ENCODE measurements at regions not wholly inside any gene's neighbourhood (a gene's known extent, or its start where the extent isn't known, plus 50 kb on each side); places are given as distances from the start of the nearest gene placed in this dataset.

DNA sequence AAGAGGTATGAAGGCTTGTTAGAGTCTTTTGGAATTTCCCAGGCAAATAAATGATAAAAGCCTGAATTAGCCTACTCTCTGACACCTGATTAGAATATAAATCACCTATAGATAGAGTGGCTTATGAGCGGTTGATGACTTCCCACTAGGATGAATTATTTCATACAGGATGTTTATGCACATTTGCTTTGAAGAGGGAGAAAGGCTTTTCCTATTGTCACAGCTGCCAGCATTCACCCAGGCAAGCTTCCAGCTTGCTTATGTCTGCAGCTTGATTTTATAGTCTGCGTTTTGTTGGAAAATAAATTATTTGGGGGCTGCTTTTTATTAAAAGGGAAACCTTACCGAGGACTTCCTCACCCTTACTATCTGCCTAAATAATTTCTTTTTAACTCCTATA lies 51.3 kb upstream of the EIF2S2 start:
- Histone ChIP-seq H3K27me3 (ENCODE audit: low read depth) (no peaks in the 10 kb centered on the region), H3K4me3 (no peak overlapping the region), H3K9me3 (replicated peaks) (no peaks in the 10 kb centered on the region), H3K4me1 (no peaks in the 10 kb centered on the region), H3K27ac (replicated peaks) (no peak overlapping the region), H3K36me3 (no peaks in the 10 kb centered on the region)
- intact Hi-C loops (cut with micrococcal nuclease), result no loop called here
- TF ChIP-seq, protein P1, sequence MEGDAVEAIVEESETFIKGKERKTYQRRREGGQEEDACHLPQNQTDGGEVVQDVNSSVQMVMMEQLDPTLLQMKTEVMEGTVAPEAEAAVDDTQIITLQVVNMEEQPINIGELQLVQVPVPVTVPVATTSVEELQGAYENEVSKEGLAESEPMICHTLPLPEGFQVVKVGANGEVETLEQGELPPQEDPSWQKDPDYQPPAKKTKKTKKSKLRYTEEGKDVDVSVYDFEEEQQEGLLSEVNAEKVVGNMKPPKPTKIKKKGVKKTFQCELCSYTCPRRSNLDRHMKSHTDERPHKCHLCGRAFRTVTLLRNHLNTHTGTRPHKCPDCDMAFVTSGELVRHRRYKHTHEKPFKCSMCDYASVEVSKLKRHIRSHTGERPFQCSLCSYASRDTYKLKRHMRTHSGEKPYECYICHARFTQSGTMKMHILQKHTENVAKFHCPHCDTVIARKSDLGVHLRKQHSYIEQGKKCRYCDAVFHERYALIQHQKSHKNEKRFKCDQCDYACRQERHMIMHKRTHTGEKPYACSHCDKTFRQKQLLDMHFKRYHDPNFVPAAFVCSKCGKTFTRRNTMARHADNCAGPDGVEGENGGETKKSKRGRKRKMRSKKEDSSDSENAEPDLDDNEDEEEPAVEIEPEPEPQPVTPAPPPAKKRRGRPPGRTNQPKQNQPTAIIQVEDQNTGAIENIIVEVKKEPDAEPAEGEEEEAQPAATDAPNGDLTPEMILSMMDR (IDR thresholded peaks at IDR 0.05; ENCODE audit: borderline replicate concordance), result no peak
- DNase-seq, result no peak

DNA sequence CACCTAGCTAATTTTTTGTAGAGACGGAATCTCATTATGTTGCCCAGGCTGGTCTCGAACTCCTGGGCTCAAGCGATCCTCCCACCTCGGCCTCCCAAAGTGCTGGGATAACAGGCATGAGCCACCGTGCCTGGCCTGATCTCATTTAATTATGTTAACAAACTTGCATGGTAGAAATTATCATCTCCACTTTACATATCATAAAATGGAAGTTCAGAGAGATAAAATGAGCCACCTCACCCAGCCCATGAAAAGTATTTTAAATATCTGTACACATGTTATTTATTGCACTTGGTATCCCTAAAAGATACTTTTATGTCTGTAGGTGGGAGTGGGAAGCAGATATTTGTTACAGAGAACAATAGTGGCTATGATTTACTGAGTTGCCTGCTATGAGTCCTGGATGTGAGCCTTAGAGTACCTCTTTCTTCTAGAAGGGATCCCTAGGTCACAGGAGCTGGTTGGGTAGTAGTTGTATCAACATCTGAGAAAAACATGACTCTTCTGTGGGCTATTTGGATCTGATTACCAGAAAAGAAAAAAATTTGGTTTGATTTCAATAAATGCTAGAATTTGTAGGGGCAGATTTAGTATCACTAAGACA lies 52.4 kb upstream of the EIF2S2 start:
- no peaks in the 10 kb centered on the region for H3K27me3 ChIP-seq (ENCODE audit: low read depth)
- no peaks in the 10 kb centered on the region for H3K9me3 ChIP-seq (replicated peaks)
- intact Hi-C loops (cut with micrococcal nuclease), result no loop called here
- no peaks in the 10 kb centered on the region for H3K4me1 ChIP-seq
- no peak for DNase-seq
- H3K36me3 ChIP-seq, result no peaks in the 10 kb centered on the region
- H3K27ac ChIP-seq (replicated peaks), result no peak overlapping the region
- TF ChIP-seq, protein P1 (IDR thresholded peaks at IDR 0.05; ENCODE audit: borderline replicate concordance), result no peak
- no peak overlapping the region for H3K4me3 ChIP-seq

DNA sequence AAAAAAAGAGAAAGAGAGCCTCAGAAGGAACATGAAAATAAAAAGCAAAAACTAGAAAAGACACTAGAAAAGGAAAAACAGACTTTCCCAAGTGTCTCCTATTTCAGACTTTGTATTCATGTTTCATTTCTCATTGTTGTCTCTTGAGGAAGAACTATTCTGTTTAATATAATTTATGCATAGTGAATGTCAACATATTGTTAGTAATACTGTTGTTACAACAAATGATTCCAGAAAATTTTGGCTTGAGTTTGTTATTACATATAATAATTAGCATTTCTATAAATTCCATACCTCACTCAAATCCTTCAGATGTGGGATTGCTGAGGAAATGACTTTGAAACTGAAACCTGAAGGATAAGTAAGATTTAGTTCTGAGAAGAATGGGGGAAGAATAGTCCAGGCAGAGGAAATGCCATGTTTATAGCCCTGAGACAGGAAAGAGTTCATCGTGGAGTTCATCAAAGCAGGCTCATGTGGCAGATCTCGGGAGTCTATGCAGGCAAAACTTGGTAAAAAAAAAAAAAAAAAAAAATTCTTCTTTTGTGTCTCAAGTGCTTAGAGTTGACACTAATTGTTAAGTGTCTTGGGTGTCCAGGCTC lies 53.1 kb upstream of the EIF2S2 start:
- intact Hi-C loops (cut with micrococcal nuclease), result no loop called here
- Histone ChIP-seq H3K4me3 (no peak overlapping the region), H3K27me3 (ENCODE audit: low read depth) (no peaks in the 10 kb centered on the region), H3K36me3 (no peaks in the 10 kb centered on the region), H3K27ac (replicated peaks) (no peak overlapping the region), H3K9me3 (replicated peaks) (no peaks in the 10 kb centered on the region), H3K4me1 (no peaks in the 10 kb centered on the region)
- TF ChIP-seq, protein P1 (IDR thresholded peaks at IDR 0.05; ENCODE audit: borderline replicate concordance), result no peak
- DNase-seq, result no peak

DNA sequence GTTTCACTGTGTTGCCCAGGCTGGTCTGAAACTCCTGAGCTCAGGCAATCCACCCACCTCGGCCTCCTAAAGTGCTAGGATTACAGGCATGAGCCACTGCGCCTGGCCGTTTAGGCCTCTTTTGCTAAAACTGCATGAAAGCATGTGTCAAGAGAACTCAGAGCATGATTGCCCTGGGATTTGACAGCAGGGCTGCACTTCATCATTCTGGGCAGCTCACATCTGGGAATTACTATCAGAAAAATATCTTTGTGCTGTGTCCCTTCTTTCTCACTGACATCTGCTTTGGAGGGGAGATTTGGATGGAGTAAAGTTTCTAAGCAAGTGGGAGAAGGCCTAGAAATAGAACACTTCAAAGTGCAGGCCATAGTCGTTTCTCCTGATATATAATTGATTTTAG lies 59.6 kb upstream of the EIF2S2 start:
- TF ChIP-seq, protein P1 (IDR thresholded peaks at IDR 0.05; ENCODE audit: borderline replicate concordance), result no peak
- Histone ChIP-seq H3K9me3 (replicated peaks) (no peaks in the 10 kb centered on the region), H3K27ac (replicated peaks) (no peak overlapping the region), H3K4me1 (no peaks in the 10 kb centered on the region), H3K27me3 (ENCODE audit: low read depth) (no peaks in the 10 kb centered on the region), H3K36me3 (no peaks in the 10 kb centered on the region), H3K4me3 (no peak overlapping the region)
- intact Hi-C loops (cut with micrococcal nuclease), result no loop called here
- no peak for DNase-seq

DNA sequence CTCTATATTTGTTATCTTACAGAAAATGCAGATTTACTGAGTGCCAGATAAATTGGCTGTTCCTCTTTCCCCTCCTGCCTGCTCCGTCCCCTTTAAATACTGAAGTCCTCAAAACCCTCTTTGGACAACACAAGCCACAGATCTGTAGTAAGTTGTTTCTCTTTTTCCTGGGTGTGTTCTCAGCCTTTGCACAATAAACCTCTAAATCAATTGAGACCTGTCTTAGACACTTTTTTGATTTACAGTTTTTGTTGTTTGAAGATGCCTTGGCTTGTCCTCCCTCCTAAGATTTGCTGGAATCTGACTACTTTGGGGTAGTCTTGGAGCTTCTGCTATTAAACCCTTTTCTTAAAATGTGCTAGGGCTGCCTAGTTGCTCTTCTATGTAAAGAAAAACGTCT lies 60.9 kb upstream of the EIF2S2 start:
- H3K4me1 ChIP-seq, result no peaks in the 10 kb centered on the region
- H3K4me3 ChIP-seq, result no peak overlapping the region
- no peaks in the 10 kb centered on the region for H3K9me3 ChIP-seq (replicated peaks)
- intact Hi-C loops (cut with micrococcal nuclease), result no loop called here
- no peaks in the 10 kb centered on the region for H3K27me3 ChIP-seq (ENCODE audit: low read depth)
- no peak overlapping the region for H3K27ac ChIP-seq (replicated peaks)
- no peaks in the 10 kb centered on the region for H3K36me3 ChIP-seq
- DNase-seq, result no peak
- TF ChIP-seq, protein P1 (IDR thresholded peaks at IDR 0.05; ENCODE audit: borderline replicate concordance), result no peak
